Spleen (tissue), 11 donors: ENCODE measurements at regions not wholly inside any gene's neighbourhood (a gene's known extent, or its start where the extent isn't known, plus 50 kb on each side); places are given as distances from the start of the nearest gene placed in this dataset.
"Not testable (repeated sequence)": the region's sequence is repeated elsewhere in the genome, so short reads cannot be mapped to it uniquely, and the experiment has no call there.

Experiments
- DNase-seq: peaks from one replicate; pipeline ENCODE4 v3.0.0-alpha.2; 2020
- H3K27ac ChIP-seq, 8 donors: fragments of 200-600 bp; sonication (generic) in 7 of 8; 1 replicate in 4 of 8; 2 replicates in 4 of 8; pipeline versions ENCODE4 v1.5.0 to v1.8.0; 2016 to 2021; ENCODE audit warnings: inconsistent platforms in 4 of 8, mild to moderate bottlenecking in 4 of 8, moderate library complexity in 1 of 8
- H3K27me3 ChIP-seq, 7 donors: fragments of 200-600 bp; sonication (generic) in 6 of 7; replicated peaks in 1 of 7; 1 replicate in 4 of 7; 2 replicates in 3 of 7; pipeline versions ENCODE4 v1.5.0 to v1.8.0; 2016 to 2021; ENCODE audit warnings: inconsistent platforms in 3 of 7, mild to moderate bottlenecking in 1 of 7
- H3K36me3 ChIP-seq, 6 donors: fragments of 200-600 bp; sonication (generic) in 5 of 6; 1 replicate in 4 of 6; 2 replicates in 2 of 6; pipeline versions ENCODE4 v1.5.0 to v1.8.0; 2016 to 2021; ENCODE audit warnings: inconsistent platforms in 2 of 6
- H3K4me1 ChIP-seq, 6 donors: fragments of 200-600 bp; sonication (generic) in 5 of 6; 1 replicate in 3 of 6; 2 replicates in 3 of 6; pipeline versions ENCODE4 v1.5.0 to v1.8.0; 2016 to 2021; ENCODE audit warnings: inconsistent platforms in 3 of 6
- H3K4me3 ChIP-seq, 8 donors: fragments of 200-600 bp; sonication (generic) in 7 of 8; 1 replicate in 4 of 8; 2 replicates in 4 of 8; pipeline versions ENCODE4 v1.5.0 to v1.8.0; 2016 to 2021; ENCODE audit warnings: inconsistent platforms in 4 of 8, mild to moderate bottlenecking in 4 of 8, moderate library complexity in 2 of 8
- H3K9me3 ChIP-seq, 8 donors: fragments of 200-600 bp; sonication (generic) in 7 of 8; 1 replicate in 4 of 8; 2 replicates in 4 of 8; pipeline versions ENCODE4 v1.5.0 to v1.8.0; 2016 to 2021; ENCODE audit warnings: inconsistent platforms in 4 of 8
- CTCF ChIP-seq, 11 experiments: fragments of 200-600 bp in 7 of 11; fragments of 450-650 bp in 4 of 11; sonication (generic) in 4 of 11; IDR thresholded peaks in 8 of 11; conservative IDR thresholded peaks in 3 of 11; 1 replicate in 7 of 11; 2 replicates in 4 of 11; pipeline versions ENCODE4 v1.4.0 to v1.8.0; 2016 to 2021; ENCODE audit warnings: antibody characterized with exemption in 11 of 11, inconsistent platforms in 4 of 11, mild to moderate bottlenecking in 1 of 11
- POLR2A ChIP-seq, 3 donors: fragments of 450-650 bp; IDR thresholded peaks; one replicate each; pipeline ENCODE4 v1.5.1; 2017; ENCODE audit warnings: antibody characterized with exemption in 3 of 3, mild to moderate bottlenecking in 1 of 3
- POLR2AphosphoS5 ChIP-seq, 3 donors: sonication (generic); formaldehyde crosslinking; IDR thresholded peaks; one replicate each; pipeline ENCODE4 v1.5.1; 2017; ENCODE audit warnings: antibody characterized with exemption in 3 of 3
- WGBS, 5 donors: extraction: QIAGEN DNeasy Blood & Tissue Kit in 3 of 5; methylation state at CpG; one replicate each; pipeline versions ENCODE4 v1.1.5 to v1.1.7; 2013 to 2018; 5-methylcytosine and 5-hydroxymethylcytosine counted together
- intact Hi-C: fragments of 100-400 bp; cut with DNase I; formaldehyde crosslinking; loops from one replicate; pipeline ENCODE4 v1.15.0; 2023; ENCODE audit warnings: low total_unique reads
- donor health status: healthy with polysubstance abuse.
- donor health status: DM: no; HTN: no; CAD: no; lungs with moderate emphysema.
- donor health status: DM: no; HTN: no; CAD: no.
- donor health status: Bipolar disorder and iron deficiency.
- donor health status: healthy.
- donor health status: DM: no; HTN: no; CAD: no.
- donor health status: DM: yes; HTN: yes; CAD: no.

DNA sequence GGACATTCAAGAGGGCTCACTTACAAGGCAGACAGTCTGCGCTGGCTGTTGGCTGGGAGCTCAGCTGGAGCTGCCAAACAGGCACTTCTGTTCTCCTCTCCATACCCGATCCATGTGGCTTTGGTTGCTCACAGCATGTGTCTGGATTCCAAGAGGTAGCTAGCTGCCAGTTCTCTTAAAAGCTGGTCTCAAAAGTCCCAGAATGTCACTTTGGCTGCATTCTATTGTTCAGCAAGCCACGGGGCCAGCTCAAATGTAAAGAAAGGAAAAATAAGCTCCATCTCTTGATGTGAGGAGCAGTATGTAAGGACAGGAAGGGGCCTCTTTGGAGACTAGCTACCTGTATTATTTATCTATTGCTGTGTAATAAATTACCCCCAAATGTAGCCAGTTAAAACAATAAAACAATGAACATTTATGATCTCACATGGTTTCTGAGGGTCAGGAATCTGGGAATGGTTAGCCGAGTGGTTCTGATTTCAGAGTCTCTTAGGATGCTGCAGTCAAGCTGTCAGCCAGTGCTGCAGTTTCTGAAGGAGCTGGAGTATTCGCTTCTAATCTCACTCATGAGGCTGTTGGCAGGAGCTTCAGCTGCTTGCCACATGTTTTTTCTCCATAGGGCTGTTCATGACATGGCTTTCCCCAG lies 112.7 kb upstream of the CLINT1 start:
- intact Hi-C loops = no loop called here
- TF ChIP-seq CTCF (IDR thresholded peaks at IDR 0.05 in 8 of 11, conservative IDR thresholded peaks at IDR 0.05 in 3 of 11) = no peak
- no peak for TF ChIP-seq POLR2AphosphoS5 (IDR thresholded peaks at IDR 0.05)
- no peak for TF ChIP-seq POLR2A (IDR thresholded peaks at IDR 0.05)
- no peaks in the 10 kb centered on the region for H3K9me3 ChIP-seq
- WGBS, 5 donors = 62 to 75% (median 69%) methylated on average over 5 of the region's 5 CpGs
- H3K4me3 ChIP-seq = no peak overlapping the region
- no peak for DNase-seq
- H3K27ac ChIP-seq = no peak overlapping the region
- no peaks in the 10 kb centered on the region for H3K36me3 ChIP-seq
- no peaks in the 10 kb centered on the region for H3K4me1 ChIP-seq
- peaks cover 0 to 8% (median 0%) of the 10 kb centered on the region in 7 donors for H3K27me3 ChIP-seq

GRCh38 chr5:157968570-157968969 lies 109.6 kb upstream of the CLINT1 start:
- H3K4me3 ChIP-seq, H3K4me1 ChIP-seq, DNase-seq, H3K9me3 ChIP-seq, H3K27me3 ChIP-seq, H3K27ac ChIP-seq, intact Hi-C loops, H3K36me3 ChIP-seq: not testable (repeated sequence)
- WGBS, 5 donors = 70 to 90% (median 88%) methylated on average over 5 to 6 of the region's 6 CpGs

DNA sequence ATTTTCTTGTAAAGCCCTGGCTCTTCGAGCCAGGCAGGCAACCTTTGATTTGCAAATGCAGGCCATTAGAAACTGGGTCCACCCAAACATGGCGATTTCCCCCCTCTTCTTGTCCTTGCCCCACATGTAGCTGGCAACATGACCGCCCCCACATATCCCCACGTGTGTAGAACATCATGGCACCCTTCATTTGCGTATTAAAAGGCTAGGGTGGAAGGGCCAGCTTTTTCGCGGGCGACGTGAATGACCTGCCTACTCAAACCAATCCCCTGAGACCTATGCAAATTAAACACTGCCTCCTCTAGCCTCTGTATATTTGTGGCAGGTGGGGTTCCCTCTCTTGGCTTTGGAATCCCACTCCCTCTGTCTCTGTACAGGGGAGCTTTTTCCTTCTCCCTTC lies 107.0 kb upstream of the CLINT1 start:
- DNase-seq = no peak
- Histone ChIP-seq H3K4me1 (no peaks in the 10 kb centered on the region), H3K27ac (no peak overlapping the region), H3K4me3 (no peak overlapping the region), H3K9me3 (no peaks in the 10 kb centered on the region), H3K36me3 (no peaks in the 10 kb centered on the region), H3K27me3 (no peaks in the 10 kb centered on the region)
- WGBS, 5 donors = 79 to 90% (median 80%) methylated on average over 9 of the region's 9 CpGs
- TF ChIP-seq POLR2A (IDR thresholded peaks at IDR 0.05) = no peak
- no peak for TF ChIP-seq POLR2AphosphoS5 (IDR thresholded peaks at IDR 0.05)
- TF ChIP-seq CTCF (IDR thresholded peaks at IDR 0.05 in 8 of 11, conservative IDR thresholded peaks at IDR 0.05 in 3 of 11) = no peak
- intact Hi-C loops = no loop called here

DNA sequence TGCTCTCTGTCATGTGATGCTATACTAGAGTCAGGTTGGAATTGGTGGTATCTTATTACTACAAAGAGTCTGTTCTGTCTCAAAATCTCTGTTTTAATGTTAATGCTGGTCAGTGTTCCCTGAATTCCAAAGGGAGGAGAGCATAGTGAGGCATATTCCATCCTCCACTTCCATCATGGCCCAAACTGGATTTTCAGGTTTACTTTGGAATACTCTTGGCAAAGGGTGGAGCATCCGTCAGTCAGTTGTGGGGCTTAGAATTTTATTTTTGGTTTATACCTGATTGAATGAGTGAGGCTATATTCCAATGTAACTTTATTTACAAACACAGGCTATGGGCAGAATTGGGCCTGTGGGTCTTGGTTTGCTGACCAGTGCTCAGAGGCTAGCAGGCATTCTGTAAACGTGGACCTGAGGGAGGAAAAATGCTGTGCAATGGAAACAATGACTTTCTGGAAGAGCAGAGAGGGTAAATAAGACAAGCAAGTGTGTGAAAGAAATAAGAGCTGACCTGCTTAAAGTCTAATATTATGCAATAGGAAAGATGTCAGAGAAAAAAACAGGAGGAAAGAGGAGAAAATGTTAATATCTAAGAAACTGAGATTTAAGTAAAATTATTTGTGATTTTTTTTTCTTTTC lies 106.2 kb upstream of the CLINT1 start:
- no peak for TF ChIP-seq POLR2AphosphoS5 (IDR thresholded peaks at IDR 0.05)
- TF ChIP-seq CTCF (IDR thresholded peaks at IDR 0.05 in 8 of 11, conservative IDR thresholded peaks at IDR 0.05 in 3 of 11) = no peak
- no peak for TF ChIP-seq POLR2A (IDR thresholded peaks at IDR 0.05)
- Histone ChIP-seq H3K4me1 (no peaks in the 10 kb centered on the region), H3K27me3 (no peaks in the 10 kb centered on the region), H3K9me3 (no peaks in the 10 kb centered on the region), H3K36me3 (no peaks in the 10 kb centered on the region), H3K4me3 (no peak overlapping the region), H3K27ac (no peak overlapping the region)
- 72 to 83% (median 74%) methylated on average over 2 of the region's 2 CpGs for WGBS, 5 donors
- no peak for DNase-seq
- intact Hi-C loops = no loop called here
